ENCODE measurements at regions not wholly inside any gene's neighbourhood (a gene's known extent, or its start where the extent isn't known, plus 50 kb on each side); places are given as distances from the start of the nearest gene placed in this dataset.

DNA sequence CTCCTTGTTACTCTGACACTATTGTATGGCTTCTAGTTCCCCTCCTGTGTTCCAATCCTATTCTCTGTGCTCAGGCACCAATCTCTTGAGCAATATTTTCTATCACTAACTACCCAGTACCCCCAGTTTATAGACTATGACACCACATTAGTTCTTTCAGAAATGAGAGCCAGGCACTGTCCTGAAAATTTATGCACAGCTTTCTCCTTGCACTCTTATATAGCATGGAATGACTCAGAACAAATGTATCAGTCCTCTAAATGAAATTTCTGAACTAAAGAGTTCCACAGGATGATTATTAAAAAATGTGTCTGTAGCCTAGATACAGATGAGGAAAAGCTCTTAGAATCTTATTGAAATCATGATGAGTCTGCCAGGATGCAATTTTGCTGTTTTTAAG, 489.9 kb downstream of the XPNPEP1 start:
- Mint-ChIP-seq H3K9me3 (no peaks in the 10 kb centered on the region), H3K27ac (ENCODE audit: unreplicated experiment) (no peak overlapping the region), H3K4me1 (no peaks in the 10 kb centered on the region), H3K36me3 (ENCODE audit: low read depth) (no peaks in the 10 kb centered on the region), H3K27me3 (ENCODE audit: low read depth) (no peaks in the 10 kb centered on the region), H3K4me3 (no peak overlapping the region)
- TF ChIP-seq, protein P1, sequence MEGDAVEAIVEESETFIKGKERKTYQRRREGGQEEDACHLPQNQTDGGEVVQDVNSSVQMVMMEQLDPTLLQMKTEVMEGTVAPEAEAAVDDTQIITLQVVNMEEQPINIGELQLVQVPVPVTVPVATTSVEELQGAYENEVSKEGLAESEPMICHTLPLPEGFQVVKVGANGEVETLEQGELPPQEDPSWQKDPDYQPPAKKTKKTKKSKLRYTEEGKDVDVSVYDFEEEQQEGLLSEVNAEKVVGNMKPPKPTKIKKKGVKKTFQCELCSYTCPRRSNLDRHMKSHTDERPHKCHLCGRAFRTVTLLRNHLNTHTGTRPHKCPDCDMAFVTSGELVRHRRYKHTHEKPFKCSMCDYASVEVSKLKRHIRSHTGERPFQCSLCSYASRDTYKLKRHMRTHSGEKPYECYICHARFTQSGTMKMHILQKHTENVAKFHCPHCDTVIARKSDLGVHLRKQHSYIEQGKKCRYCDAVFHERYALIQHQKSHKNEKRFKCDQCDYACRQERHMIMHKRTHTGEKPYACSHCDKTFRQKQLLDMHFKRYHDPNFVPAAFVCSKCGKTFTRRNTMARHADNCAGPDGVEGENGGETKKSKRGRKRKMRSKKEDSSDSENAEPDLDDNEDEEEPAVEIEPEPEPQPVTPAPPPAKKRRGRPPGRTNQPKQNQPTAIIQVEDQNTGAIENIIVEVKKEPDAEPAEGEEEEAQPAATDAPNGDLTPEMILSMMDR (conservative IDR thresholded peaks at IDR 0.05): no peak
- no peak for DNase-seq (ENCODE audit: low read depth, low spot score)

DNA sequence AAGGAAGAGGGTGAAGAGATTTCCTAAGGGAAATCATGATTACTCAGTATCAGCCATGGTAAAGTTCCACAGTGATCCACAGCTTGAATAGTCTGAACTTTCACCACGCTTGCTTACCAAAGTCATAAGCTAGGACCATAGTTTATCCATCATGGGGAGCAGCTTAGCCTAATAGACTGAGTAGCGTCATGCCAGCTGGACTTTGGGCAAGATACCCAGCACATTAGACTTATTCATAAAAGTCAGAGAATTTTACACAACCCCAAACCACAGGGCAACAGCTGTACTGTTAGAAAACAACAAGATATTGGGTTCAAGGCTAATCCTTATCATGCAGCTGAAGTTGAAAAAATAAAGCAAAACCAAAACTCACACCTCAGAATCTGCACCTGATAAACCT, 491.0 kb downstream of the XPNPEP1 start:
- no peaks in the 10 kb centered on the region for H3K9me3 Mint-ChIP-seq
- no peaks in the 10 kb centered on the region for H3K36me3 Mint-ChIP-seq (ENCODE audit: low read depth)
- no peaks in the 10 kb centered on the region for H3K27me3 Mint-ChIP-seq (ENCODE audit: low read depth)
- TF ChIP-seq, protein P1 (conservative IDR thresholded peaks at IDR 0.05): no peak
- no peak overlapping the region for H3K27ac Mint-ChIP-seq (ENCODE audit: unreplicated experiment)
- peaks cover 4% of the 10 kb centered on the region for H3K4me1 Mint-ChIP-seq
- no peak overlapping the region for H3K4me3 Mint-ChIP-seq
- DNase-seq (ENCODE audit: low read depth, low spot score): no peak

DNA sequence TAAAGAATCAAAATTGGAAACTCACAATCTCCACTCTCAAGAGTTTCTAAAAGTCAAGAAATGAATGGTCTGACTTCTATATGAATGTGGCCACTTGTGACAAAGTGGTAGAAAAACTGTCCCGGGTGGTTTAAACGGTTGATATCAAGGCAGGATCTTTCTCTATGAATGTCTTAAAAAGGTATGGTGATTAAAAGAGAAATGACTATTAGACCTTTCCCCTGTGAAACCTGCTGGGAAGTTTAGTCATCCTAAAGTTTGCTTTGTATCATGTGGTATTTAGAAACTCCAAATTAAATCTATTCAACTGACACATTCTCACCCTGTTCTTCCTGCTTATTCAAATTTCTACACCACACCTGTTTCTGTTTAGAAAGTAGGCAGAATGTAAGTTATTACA, 492.5 kb downstream of the XPNPEP1 start:
- no peaks in the 10 kb centered on the region for H3K27me3 Mint-ChIP-seq (ENCODE audit: low read depth)
- TF ChIP-seq, protein P1 (conservative IDR thresholded peaks at IDR 0.05): no peak
- H3K36me3 Mint-ChIP-seq (ENCODE audit: low read depth): no peaks in the 10 kb centered on the region
- no peaks in the 10 kb centered on the region for H3K9me3 Mint-ChIP-seq
- DNase-seq (ENCODE audit: low read depth, low spot score): no peak
- H3K27ac Mint-ChIP-seq (ENCODE audit: unreplicated experiment): no peak overlapping the region
- H3K4me1 Mint-ChIP-seq: peaks cover 10% of the 10 kb centered on the region
- no peak overlapping the region for H3K4me3 Mint-ChIP-seq

DNA sequence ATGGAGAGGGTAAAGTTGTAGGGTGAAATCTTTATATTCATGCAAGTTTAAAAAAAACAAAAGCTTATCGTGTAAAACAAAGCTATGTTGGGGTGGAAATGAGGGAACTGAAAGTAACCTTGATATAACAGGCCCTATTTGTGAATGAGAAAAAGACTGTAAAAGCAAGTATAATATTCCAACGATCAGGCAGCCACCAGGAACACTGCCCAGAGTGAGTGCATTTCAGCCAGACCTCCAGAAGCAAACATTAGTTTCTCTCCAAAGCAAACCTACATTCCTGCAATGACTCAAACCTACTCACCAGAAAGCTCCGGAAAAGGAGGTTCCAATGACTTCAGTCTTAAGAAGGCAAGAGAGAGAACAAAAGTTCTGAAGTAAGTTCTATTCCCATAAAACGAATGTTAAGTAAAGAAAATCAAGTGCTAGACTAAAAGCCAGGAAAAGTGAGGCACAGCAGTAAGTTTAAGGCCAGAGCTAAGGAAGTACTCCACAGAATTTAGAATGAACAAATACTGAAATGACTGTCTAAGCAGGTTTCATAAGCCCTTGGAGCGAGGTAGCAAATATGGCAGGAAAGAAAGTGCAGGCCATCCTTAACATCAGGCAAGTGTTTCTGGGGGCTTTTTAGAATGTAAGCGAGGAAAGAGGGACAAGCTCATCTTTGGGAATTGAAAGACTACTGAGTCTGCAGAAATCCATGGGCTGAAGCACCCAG, 493.1 kb downstream of the XPNPEP1 start:
- Mint-ChIP-seq H3K9me3 (no peaks in the 10 kb centered on the region), H3K4me3 (no peak overlapping the region), H3K4me1 (peaks cover 10% of the 10 kb centered on the region), H3K27me3 (ENCODE audit: low read depth) (no peaks in the 10 kb centered on the region), H3K36me3 (ENCODE audit: low read depth) (no peaks in the 10 kb centered on the region), H3K27ac (ENCODE audit: unreplicated experiment) (peak overlapping the region; percentile 22)
- no peak for DNase-seq (ENCODE audit: low read depth, low spot score)
- TF ChIP-seq, protein P1 (conservative IDR thresholded peaks at IDR 0.05): no peak

DNA sequence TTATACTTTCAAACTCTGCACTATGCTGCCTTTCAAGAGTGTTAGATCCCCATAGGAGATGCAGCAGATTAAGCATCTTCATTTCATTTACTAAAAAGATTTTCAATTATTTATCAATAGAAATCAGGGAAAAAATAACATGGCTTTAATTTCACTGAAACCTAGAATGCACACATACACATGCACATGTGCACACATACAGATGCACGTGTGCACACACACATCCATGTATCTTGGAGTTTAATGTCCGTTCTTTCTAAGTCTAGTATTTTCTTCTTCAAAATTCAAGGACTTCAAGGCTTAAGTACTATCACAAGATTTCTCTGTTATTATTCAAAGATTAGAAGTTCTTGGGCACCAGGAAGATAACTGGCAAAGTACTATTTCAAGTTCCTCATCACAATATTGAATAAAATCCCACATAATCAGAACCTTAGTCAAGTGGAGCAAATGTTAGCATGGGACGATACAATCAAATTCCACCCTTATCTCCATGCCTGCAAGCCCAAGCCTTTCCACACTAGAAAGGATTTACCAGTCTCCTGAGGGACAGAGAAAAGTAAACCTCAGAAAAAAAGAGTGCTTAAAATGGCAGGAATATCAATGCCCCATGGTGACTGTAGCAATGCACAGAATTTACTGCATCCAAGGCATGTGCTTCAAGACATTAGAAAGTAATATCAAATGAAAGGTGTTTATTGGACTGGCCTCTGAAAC, 494.4 kb downstream of the XPNPEP1 start:
- H3K9me3 Mint-ChIP-seq: no peaks in the 10 kb centered on the region
- H3K36me3 Mint-ChIP-seq (ENCODE audit: low read depth): no peaks in the 10 kb centered on the region
- TF ChIP-seq, protein P1 (conservative IDR thresholded peaks at IDR 0.05): no peak
- no peak overlapping the region for H3K4me3 Mint-ChIP-seq
- H3K27me3 Mint-ChIP-seq (ENCODE audit: low read depth): no peaks in the 10 kb centered on the region
- H3K27ac Mint-ChIP-seq (ENCODE audit: unreplicated experiment): no peak overlapping the region
- peaks cover 10% of the 10 kb centered on the region for H3K4me1 Mint-ChIP-seq
- DNase-seq (ENCODE audit: low read depth, low spot score): no peak

Data from neural crest cell (in vitro differentiated cells).